Subcutaneous abdominal adipose tissue (tissue), 5 donors: ENCODE measurements at regions not wholly inside any gene's neighbourhood (a gene's known extent, or its start where the extent isn't known, plus 50 kb on each side); places are given as distances from the start of the nearest gene placed in this dataset.

Source experiments
- H3K27ac ChIP-seq: one replicate; pipeline ENCODE4 v1.7.0; 2013; ENCODE audit warnings: low read depth, mild to moderate bottlenecking, inconsistent platforms, low read length, moderate library complexity
- H3K27me3 ChIP-seq, 5 donors: one replicate each; pipeline ENCODE4 v1.7.0; 2013; ENCODE audit warnings: low read length in 5 of 5, inconsistent platforms in 1 of 5; ENCODE audit not compliant: control insufficient read depth in 5 of 5, insufficient read depth in 4 of 5
- H3K36me3 ChIP-seq, 5 donors: one replicate each; pipeline ENCODE4 v1.7.0; 2013; ENCODE audit warnings: low read length in 5 of 5; ENCODE audit not compliant: control insufficient read depth in 5 of 5, insufficient read depth in 5 of 5
- H3K4me1 ChIP-seq, 5 donors: one replicate each; pipeline ENCODE4 v1.7.0; 2013; ENCODE audit warnings: low read length in 5 of 5, mild to moderate bottlenecking in 3 of 5, moderate library complexity in 1 of 5; ENCODE audit not compliant: control insufficient read depth in 5 of 5, insufficient read depth in 5 of 5
- H3K4me3 ChIP-seq, 5 donors: one replicate each; pipeline ENCODE4 v1.7.0; 2013; ENCODE audit warnings: low read length in 5 of 5, low read depth in 1 of 5
- H3K9ac ChIP-seq, 5 donors: one replicate each; pipeline ENCODE4 v1.7.0; 2013; ENCODE audit warnings: low read length in 5 of 5, mild to moderate bottlenecking in 4 of 5, moderate library complexity in 3 of 5
- H3K9me3 ChIP-seq, 5 donors: one replicate each; pipeline ENCODE4 v1.7.0; 2013; ENCODE audit warnings: low read length in 5 of 5; ENCODE audit not compliant: control insufficient read depth in 5 of 5
- donor health status: healthy.
- donor health status: healthy.
- donor health status: healthy.
- donor health status: healthy.
- donor health status: healthy.

GRCh38 chr5:158289967-158290366 lies 431.0 kb upstream of the CLINT1 start:
- Histone ChIP-seq H3K27ac (no peak overlapping the region), H3K4me1 (no peaks in the 10 kb centered on the region), H3K27me3 (no peaks in the 10 kb centered on the region), H3K9ac (no peak overlapping the region), H3K36me3 (no peaks in the 10 kb centered on the region), H3K9me3 (peaks cover 0 to 7% (median 4%) of the 10 kb centered on the region in 5 donors), H3K4me3 (no peak overlapping the region)

GRCh38 chr5:158288272-158288657 lies 429.3 kb upstream of the CLINT1 start:
- Histone ChIP-seq H3K27me3 (no peaks in the 10 kb centered on the region), H3K27ac (no peak overlapping the region), H3K36me3 (no peaks in the 10 kb centered on the region), H3K9ac (no peak overlapping the region), H3K4me1 (no peaks in the 10 kb centered on the region), H3K4me3 (no peak overlapping the region), H3K9me3 (peaks cover 0 to 3% (median 1%) of the 10 kb centered on the region in 5 donors)

GRCh38 chr5:158287643-158288271 lies 428.8 kb upstream of the CLINT1 start:
- no peak overlapping the region for H3K27ac ChIP-seq
- no peaks in the 10 kb centered on the region for H3K27me3 ChIP-seq

GRCh38 chr5:158286827-158287226 lies 427.9 kb upstream of the CLINT1 start:
- Histone ChIP-seq H3K36me3 (no peaks in the 10 kb centered on the region), H3K27me3 (no peaks in the 10 kb centered on the region), H3K27ac (no peak overlapping the region), H3K4me3 (no peak overlapping the region), H3K9me3 (no peaks in the 10 kb centered on the region), H3K9ac (no peak overlapping the region), H3K4me1 (no peaks in the 10 kb centered on the region)

More at GRCh38 chr5:158287643-158288271, 428.8 kb upstream of the CLINT1 start:
- H3K36me3 ChIP-seq, result no peaks in the 10 kb centered on the region
- no peaks in the 10 kb centered on the region for H3K9me3 ChIP-seq
- H3K4me1 ChIP-seq, result no peaks in the 10 kb centered on the region
- no peak overlapping the region for H3K4me3 ChIP-seq
- no peak overlapping the region for H3K9ac ChIP-seq

GRCh38 chr5:158285698-158286097 lies 426.8 kb upstream of the CLINT1 start:
- H3K4me3 ChIP-seq, result no peak overlapping the region

GRCh38 chr5:158284242-158284641 lies 425.3 kb upstream of the CLINT1 start:
- H3K9me3 ChIP-seq, result no peaks in the 10 kb centered on the region

More at GRCh38 chr5:158285698-158286097, 426.8 kb upstream of the CLINT1 start:
- Histone ChIP-seq H3K9me3 (no peaks in the 10 kb centered on the region), H3K9ac (no peak overlapping the region), H3K27me3 (no peaks in the 10 kb centered on the region), H3K27ac (no peak overlapping the region), H3K36me3 (no peaks in the 10 kb centered on the region), H3K4me1 (no peaks in the 10 kb centered on the region)

GRCh38 chr5:158283397-158283796 lies 424.5 kb upstream of the CLINT1 start:
- no peaks in the 10 kb centered on the region for H3K36me3 ChIP-seq
- H3K9ac ChIP-seq, result no peak overlapping the region
- H3K27me3 ChIP-seq, result no peaks in the 10 kb centered on the region
- H3K4me1 ChIP-seq, result no peaks in the 10 kb centered on the region
- no peak overlapping the region for H3K27ac ChIP-seq
- no peaks in the 10 kb centered on the region for H3K9me3 ChIP-seq
- no peak overlapping the region for H3K4me3 ChIP-seq

More at GRCh38 chr5:158284242-158284641, 425.3 kb upstream of the CLINT1 start:
- no peak overlapping the region for H3K4me3 ChIP-seq
- H3K27ac ChIP-seq, result no peak overlapping the region
- H3K27me3 ChIP-seq, result no peaks in the 10 kb centered on the region
- H3K9ac ChIP-seq, result no peak overlapping the region
- no peaks in the 10 kb centered on the region for H3K36me3 ChIP-seq
- H3K4me1 ChIP-seq, result no peaks in the 10 kb centered on the region

- Histone ChIP-seq H3K27ac (no peak overlapping the region), H3K36me3 (no peaks in the 10 kb centered on the region), H3K27me3 (no peaks in the 10 kb centered on the region), H3K4me3 (no peak overlapping the region), H3K9ac (no peak overlapping the region), H3K9me3 (no peaks in the 10 kb centered on the region), H3K4me1 (peaks cover 0 to 4% (median 0%) of the 10 kb centered on the region in 5 donors)
Measured at GRCh38 chr5:158278216-158278925, 419.4 kb upstream of the CLINT1 start.

GRCh38 chr5:158277276-158277675 lies 418.3 kb upstream of the CLINT1 start:
- Histone ChIP-seq H3K27ac (no peak overlapping the region), H3K4me1 (peaks cover 0 to 4% (median 0%) of the 10 kb centered on the region in 5 donors), H3K9ac (no peak overlapping the region), H3K9me3 (no peaks in the 10 kb centered on the region), H3K4me3 (no peak overlapping the region), H3K27me3 (no peaks in the 10 kb centered on the region), H3K36me3 (no peaks in the 10 kb centered on the region)

GRCh38 chr5:158276692-158277091 lies 417.7 kb upstream of the CLINT1 start:
- H3K27ac ChIP-seq, result no peak overlapping the region
- no peaks in the 10 kb centered on the region for H3K9me3 ChIP-seq
- no peaks in the 10 kb centered on the region for H3K36me3 ChIP-seq
- peaks cover 0 to 4% (median 0%) of the 10 kb centered on the region in 5 donors for H3K4me1 ChIP-seq
- no peaks in the 10 kb centered on the region for H3K27me3 ChIP-seq
- no peak overlapping the region for H3K9ac ChIP-seq
- no peak overlapping the region for H3K4me3 ChIP-seq
